ENCODE measurements at regions not wholly inside any gene's neighbourhood (a gene's known extent, or its start where the extent isn't known, plus 50 kb on each side); places are given as distances from the start of the nearest gene placed in this dataset.

GRCh38 chr2:235314371-235314930 is 179.4 kb upstream of the AGAP1 start:
- POLR2A ChIA-PET = no interaction called here
- no peak for ATAC-seq (replicated peaks in 1 of 4)
- H3K4me1 ChIP-seq (ENCODE audit: control insufficient read depth in 1 of 2, extremely low read depth in 1 of 2, insufficient read depth in 2 of 2, low read length in 2 of 2) = no peaks in the 10 kb centered on the region
- Mint-ChIP-seq H3K27ac (no peak overlapping the region), H3K9me3 (peaks cover 0 to 12% (median 0%) of the 10 kb centered on the region in 3 donors), H3K4me1 (no peaks in the 10 kb centered on the region), H3K27me3 (peaks cover 15 to 17% of the 10 kb centered on the region in 2 donors), H3K4me3 (no peak overlapping the region), H3K36me3 (no peaks in the 10 kb centered on the region)
- H3K4me3 ChIP-seq (ENCODE audit: control insufficient read depth in 1 of 2, extremely low read depth in 1 of 2, low read length in 1 of 2) = no peak overlapping the region
- H3K36me3 ChIP-seq (ENCODE audit: control insufficient read depth in 2 of 2, extremely low read depth in 1 of 2, insufficient read depth in 1 of 2, low read length in 1 of 2) = no peaks in the 10 kb centered on the region
- CTCF ChIA-PET = no interaction called here
- 83% methylated on average over 11 of the region's 11 CpGs for WGBS (ENCODE audit: insufficient coverage)
- peaks cover 0 to 14% of the 10 kb centered on the region in 2 experiments for H3K27me3 ChIP-seq (replicated peaks in 1 of 2; ENCODE audit: control insufficient read depth in 2 of 2, extremely low read depth in 1 of 2, insufficient read depth in 2 of 2, low read length in 1 of 2)
- no peak for DNase-seq
- no peak overlapping the region for H3K27ac ChIP-seq (ENCODE audit: low read length)
- H3K9me3 ChIP-seq = no peaks in the 10 kb centered on the region

- DNase-seq (no peak), ATAC-seq (replicated peaks in 1 of 4) (no peak)
- H3K36me3 ChIP-seq (ENCODE audit: control insufficient read depth in 2 of 2, extremely low read depth in 1 of 2, insufficient read depth in 1 of 2, low read length in 1 of 2) = no peaks in the 10 kb centered on the region
- Mint-ChIP-seq H3K27me3 (peaks cover 13 to 18% of the 10 kb centered on the region in 2 donors), H3K9me3 (peaks cover 0 to 6% (median 0%) of the 10 kb centered on the region in 3 donors), H3K36me3 (no peaks in the 10 kb centered on the region), H3K4me3 (no peak overlapping the region), H3K4me1 (no peaks in the 10 kb centered on the region), H3K27ac (no peak overlapping the region)
- no peak overlapping the region for H3K27ac ChIP-seq (ENCODE audit: low read length)
- ChIA-PET POLR2A (no interaction called here), CTCF (no interaction called here)
- WGBS (ENCODE audit: insufficient coverage) = no CpG with 5 or more reads among the region's 4 CpGs
- H3K9me3 ChIP-seq = no peaks in the 10 kb centered on the region
- H3K4me1 ChIP-seq (ENCODE audit: control insufficient read depth in 1 of 2, extremely low read depth in 1 of 2, insufficient read depth in 2 of 2, low read length in 2 of 2) = no peaks in the 10 kb centered on the region
- H3K27me3 ChIP-seq (replicated peaks in 1 of 2; ENCODE audit: control insufficient read depth in 2 of 2, extremely low read depth in 1 of 2, insufficient read depth in 2 of 2, low read length in 1 of 2) = peaks cover 0 to 27% of the 10 kb centered on the region in 2 experiments
- H3K4me3 ChIP-seq (ENCODE audit: control insufficient read depth in 1 of 2, extremely low read depth in 1 of 2, low read length in 1 of 2) = no peak overlapping the region
Observed at GRCh38 chr2:235319095-235319494, 174.7 kb upstream of the AGAP1 start.

GRCh38 chr2:235320326-235320725 is 173.5 kb upstream of the AGAP1 start:
- ChIA-PET CTCF (no interaction called here), POLR2A (no interaction called here)
- DNase-seq (no peak), ATAC-seq (replicated peaks in 1 of 4) (no peak)
- peaks cover 10 to 13% of the 10 kb centered on the region in 2 donors for H3K27me3 Mint-ChIP-seq
- H3K9me3 Mint-ChIP-seq = peaks cover 0 to 6% (median 0%) of the 10 kb centered on the region in 3 donors
- peaks cover 0 to 25% of the 10 kb centered on the region in 2 experiments for H3K27me3 ChIP-seq (replicated peaks in 1 of 2; ENCODE audit: control insufficient read depth in 2 of 2, extremely low read depth in 1 of 2, insufficient read depth in 2 of 2, low read length in 1 of 2)
- no peaks in the 10 kb centered on the region for H3K9me3 ChIP-seq
- WGBS (ENCODE audit: insufficient coverage) = 92% methylated on average over 5 of the region's 9 CpGs
- no peaks in the 10 kb centered on the region for H3K4me1 ChIP-seq (ENCODE audit: control insufficient read depth in 1 of 2, extremely low read depth in 1 of 2, insufficient read depth in 2 of 2, low read length in 2 of 2)
- no peak overlapping the region for H3K27ac ChIP-seq (ENCODE audit: low read length)
- H3K36me3 ChIP-seq (ENCODE audit: control insufficient read depth in 2 of 2, extremely low read depth in 1 of 2, insufficient read depth in 1 of 2, low read length in 1 of 2) = no peaks in the 10 kb centered on the region
- H3K27ac Mint-ChIP-seq = no peak overlapping the region
- no peaks in the 10 kb centered on the region for H3K4me1 Mint-ChIP-seq
- no peak overlapping the region for H3K4me3 Mint-ChIP-seq
- H3K4me3 ChIP-seq (ENCODE audit: control insufficient read depth in 1 of 2, extremely low read depth in 1 of 2, low read length in 1 of 2) = no peak overlapping the region
- no peaks in the 10 kb centered on the region for H3K36me3 Mint-ChIP-seq

- no peak for DNase-seq
- Histone ChIP-seq H3K27ac (ENCODE audit: low read length) (no peak overlapping the region), H3K4me3 (ENCODE audit: control insufficient read depth in 1 of 2, extremely low read depth in 1 of 2, low read length in 1 of 2) (no peak overlapping the region), H3K27me3 (replicated peaks in 1 of 2; ENCODE audit: control insufficient read depth in 2 of 2, extremely low read depth in 1 of 2, insufficient read depth in 2 of 2, low read length in 1 of 2) (peaks cover 0 to 25% of the 10 kb centered on the region in 2 experiments), H3K36me3 (ENCODE audit: control insufficient read depth in 2 of 2, extremely low read depth in 1 of 2, insufficient read depth in 1 of 2, low read length in 1 of 2) (no peaks in the 10 kb centered on the region), H3K9me3 (no peaks in the 10 kb centered on the region), H3K4me1 (ENCODE audit: control insufficient read depth in 1 of 2, extremely low read depth in 1 of 2, insufficient read depth in 2 of 2, low read length in 2 of 2) (no peaks in the 10 kb centered on the region)
- no peak for ATAC-seq (replicated peaks in 1 of 4)
- Mint-ChIP-seq H3K4me3 (no peak overlapping the region), H3K36me3 (no peaks in the 10 kb centered on the region), H3K27ac (no peak overlapping the region), H3K9me3 (peaks cover 0 to 6% (median 0%) of the 10 kb centered on the region in 3 donors), H3K4me1 (no peaks in the 10 kb centered on the region), H3K27me3 (peaks cover 4 to 20% of the 10 kb centered on the region in 2 donors)
- POLR2A ChIA-PET = no interaction called here
- CTCF ChIA-PET = no interaction called here
- 23% methylated on average over 5 of the region's 9 CpGs for WGBS (ENCODE audit: insufficient coverage)
Observed at GRCh38 chr2:235324324-235324723, 169.5 kb upstream of the AGAP1 start.

GRCh38 chr2:235325151-235325550 is 168.7 kb upstream of the AGAP1 start:
- H3K9me3 Mint-ChIP-seq = peaks cover 0 to 6% (median 0%) of the 10 kb centered on the region in 3 donors
- Histone ChIP-seq H3K36me3 (ENCODE audit: control insufficient read depth in 2 of 2, extremely low read depth in 1 of 2, insufficient read depth in 1 of 2, low read length in 1 of 2) (no peaks in the 10 kb centered on the region), H3K27ac (ENCODE audit: low read length) (no peak overlapping the region), H3K9me3 (no peaks in the 10 kb centered on the region), H3K27me3 (replicated peaks in 1 of 2; ENCODE audit: control insufficient read depth in 2 of 2, extremely low read depth in 1 of 2, insufficient read depth in 2 of 2, low read length in 1 of 2) (peaks cover 0 to 21% of the 10 kb centered on the region in 2 experiments), H3K4me3 (ENCODE audit: control insufficient read depth in 1 of 2, extremely low read depth in 1 of 2, low read length in 1 of 2) (no peak overlapping the region), H3K4me1 (ENCODE audit: control insufficient read depth in 1 of 2, extremely low read depth in 1 of 2, insufficient read depth in 2 of 2, low read length in 2 of 2) (no peaks in the 10 kb centered on the region)
- CTCF ChIA-PET = no interaction called here
- H3K36me3 Mint-ChIP-seq = no peaks in the 10 kb centered on the region
- no peak overlapping the region for H3K4me3 Mint-ChIP-seq
- ATAC-seq (replicated peaks in 1 of 4) (no peak), DNase-seq (no peak)
- WGBS (ENCODE audit: insufficient coverage) = 44% methylated on average over 5 of the region's 6 CpGs
- H3K4me1 Mint-ChIP-seq = no peaks in the 10 kb centered on the region
- H3K27ac Mint-ChIP-seq = no peak overlapping the region
- H3K27me3 Mint-ChIP-seq = peaks cover 4 to 20% of the 10 kb centered on the region in 2 donors
- POLR2A ChIA-PET = no interaction called here

- Histone ChIP-seq H3K27ac (ENCODE audit: low read length) (no peak overlapping the region), H3K4me3 (ENCODE audit: control insufficient read depth in 1 of 2, extremely low read depth in 1 of 2, low read length in 1 of 2) (no peak overlapping the region), H3K4me1 (ENCODE audit: control insufficient read depth in 1 of 2, extremely low read depth in 1 of 2, insufficient read depth in 2 of 2, low read length in 2 of 2) (no peaks in the 10 kb centered on the region), H3K9me3 (no peaks in the 10 kb centered on the region), H3K36me3 (ENCODE audit: control insufficient read depth in 2 of 2, extremely low read depth in 1 of 2, insufficient read depth in 1 of 2, low read length in 1 of 2) (no peaks in the 10 kb centered on the region), H3K27me3 (replicated peaks in 1 of 2; ENCODE audit: control insufficient read depth in 2 of 2, extremely low read depth in 1 of 2, insufficient read depth in 2 of 2, low read length in 1 of 2) (peaks cover 0 to 18% of the 10 kb centered on the region in 2 experiments)
- H3K27ac Mint-ChIP-seq = no peak overlapping the region
- no peak overlapping the region for H3K4me3 Mint-ChIP-seq
- no peak for DNase-seq
- no peaks in the 10 kb centered on the region for H3K4me1 Mint-ChIP-seq
- H3K9me3 Mint-ChIP-seq = peaks cover 0 to 7% (median 4%) of the 10 kb centered on the region in 3 donors
- CTCF ChIA-PET = no interaction called here
- 80% methylated on average over 1 of the region's 1 CpG for WGBS (ENCODE audit: insufficient coverage)
- no peaks in the 10 kb centered on the region for H3K36me3 Mint-ChIP-seq
- POLR2A ChIA-PET = no interaction called here
- peaks cover 16 to 19% of the 10 kb centered on the region in 2 donors for H3K27me3 Mint-ChIP-seq
- ATAC-seq (replicated peaks in 1 of 4) = no peak
Observed at GRCh38 chr2:235328991-235329390, 164.9 kb upstream of the AGAP1 start.
